Sigmoid colon (tissue), 6 donors: ENCODE measurements at regions not wholly inside any gene's neighbourhood (a gene's known extent, or its start where the extent isn't known, plus 50 kb on each side); places are given as distances from the start of the nearest gene placed in this dataset.
A peak's percentile ranks its signal among the peaks of the same experiment; 100 is the strongest.

Experiments used
- DNase-seq: peaks from one replicate; pipeline ENCODE4 v3.0.0-alpha.2; 2019
- H3K27ac ChIP-seq, 4 donors: fragments of 200-600 bp; sonication (generic); one replicate each; pipeline ENCODE4 v1.5.1; 2016 to 2019; ENCODE audit warnings: mild to moderate bottlenecking in 1 of 4
- H3K27me3 ChIP-seq, 3 donors: fragments of 200-600 bp; sonication (generic); one replicate each; pipeline ENCODE4 v1.5.1; 2019; ENCODE audit warnings: mild to moderate bottlenecking in 1 of 3
- H3K36me3 ChIP-seq, 4 donors: fragments of 200-600 bp; sonication (generic); one replicate each; pipeline ENCODE4 v1.5.1; 2016 to 2019
- H3K4me1 ChIP-seq, 4 donors: fragments of 200-600 bp; sonication (generic); one replicate each; pipeline ENCODE4 v1.5.1; 2017 to 2019
- H3K4me3 ChIP-seq, 4 donors: fragments of 200-600 bp; sonication (generic); one replicate each; pipeline ENCODE4 v1.5.1; 2017 to 2019; ENCODE audit warnings: mild to moderate bottlenecking in 2 of 4, moderate library complexity in 1 of 4
- H3K9me3 ChIP-seq, 4 donors: fragments of 200-600 bp in 3 of 4; sonication (generic) in 3 of 4; one replicate each; pipeline versions ENCODE4 v1.5.1 to v1.6.1; 2013 to 2019
- CTCF ChIP-seq, 4 experiments: fragments of 450-650 bp in 3 of 4; fragments of 200-600 bp in 1 of 4; IDR thresholded peaks; one replicate each; pipeline ENCODE4 v1.5.1; 2016 to 2019; ENCODE audit warnings: antibody characterized with exemption in 4 of 4, mild to moderate bottlenecking in 3 of 4, moderate library complexity in 2 of 4
- EP300 ChIP-seq, 4 donors: sonication (generic); formaldehyde crosslinking; IDR thresholded peaks; one replicate each; pipeline ENCODE4 v1.6.1; 2017; ENCODE audit warnings: antibody characterized with exemption in 4 of 4
- POLR2A ChIP-seq, 2 donors: fragments of 450-650 bp; IDR thresholded peaks; one replicate each; pipeline ENCODE4 v1.6.1; 2016; ENCODE audit warnings: antibody characterized with exemption in 2 of 2, mild to moderate bottlenecking in 2 of 2, moderate library complexity in 2 of 2
- POLR2AphosphoS5 ChIP-seq, 4 donors: sonication (generic); formaldehyde crosslinking; IDR thresholded peaks; one replicate each; pipeline ENCODE4 v1.6.1; 2017; ENCODE audit warnings: antibody characterized with exemption in 4 of 4
- WGBS, 2 donors: extraction: QIAGEN DNeasy Blood & Tissue Kit; methylation state at CpG; one replicate each; pipeline ENCODE4 v1.1.7; 2013; 5-methylcytosine and 5-hydroxymethylcytosine counted together
- intact Hi-C: fragments of 100-400 bp; cut with DNase I; formaldehyde crosslinking; loops from one replicate; pipeline ENCODE4 v1.15.1; 2023
- donor health status: healthy with polysubstance abuse.
- donor health status: healthy.

GRCh38 chr18:24656050-24656449 lies 195.6 kb downstream of the HRH4 start:
- H3K27me3 ChIP-seq: no peaks in the 10 kb centered on the region
- H3K4me3 ChIP-seq: no peak overlapping the region
- intact Hi-C loops: no loop called here

GRCh38 chr18:24656551-24657443 lies 196.4 kb downstream of the HRH4 start:
- intact Hi-C loops: no loop called here
- peak overlapping the region in 1 of 4 donors; percentile 7 for H3K27ac ChIP-seq
- no peak for DNase-seq

More at GRCh38 chr18:24656050-24656449, 195.6 kb downstream of the HRH4 start:
- Histone ChIP-seq H3K4me1 (peaks cover 0 to 6% (median 2%) of the 10 kb centered on the region in 4 donors), H3K36me3 (no peaks in the 10 kb centered on the region), H3K9me3 (peaks cover 0 to 5% (median 0%) of the 10 kb centered on the region in 4 donors), H3K27ac (no peak overlapping the region)
- DNase-seq: no peak
- 56 to 64% methylated on average over 4 of the region's 4 CpGs for WGBS, 2 donors
- TF ChIP-seq POLR2AphosphoS5 (IDR thresholded peaks at IDR 0.05) (no peak), EP300 (IDR thresholded peaks at IDR 0.05) (no peak), POLR2A (IDR thresholded peaks at IDR 0.05) (no peak), CTCF (IDR thresholded peaks at IDR 0.05) (no peak)

DNA sequence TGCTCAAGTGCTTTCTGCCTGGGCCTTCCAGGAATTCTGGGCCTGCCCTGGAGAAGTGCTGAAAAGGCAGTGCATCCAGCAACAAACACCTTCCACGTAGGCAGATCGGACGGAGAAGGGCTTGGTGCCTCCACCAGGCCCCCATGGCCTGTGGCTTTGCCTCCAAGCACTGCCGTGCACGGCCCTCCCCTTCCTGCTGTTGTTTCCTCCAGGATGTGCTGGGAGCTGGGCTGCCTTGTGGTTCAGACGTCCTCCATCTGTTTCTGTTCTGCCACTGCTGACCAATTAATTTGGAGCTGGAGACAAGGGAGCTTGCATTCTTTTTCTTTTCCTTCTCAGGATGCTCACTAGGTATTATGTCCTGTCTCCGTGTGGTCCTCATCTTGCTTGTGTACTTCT lies 197.0 kb downstream of the HRH4 start:
- peaks cover 0 to 6% (median 2%) of the 10 kb centered on the region in 4 donors for H3K4me1 ChIP-seq
- H3K36me3 ChIP-seq: no peaks in the 10 kb centered on the region
- H3K27me3 ChIP-seq: no peaks in the 10 kb centered on the region
- H3K4me3 ChIP-seq: no peak overlapping the region
- H3K27ac ChIP-seq: peak overlapping the region in 1 of 4 donors; percentile 7
- 59 to 79% methylated on average over 7 of the region's 7 CpGs for WGBS, 2 donors
- intact Hi-C loops: no loop called here
- DNase-seq: no peak
- TF ChIP-seq POLR2AphosphoS5 (IDR thresholded peaks at IDR 0.05): no peak
- no peak for TF ChIP-seq EP300 (IDR thresholded peaks at IDR 0.05)
- no peak for TF ChIP-seq CTCF (IDR thresholded peaks at IDR 0.05)
- no peak for TF ChIP-seq POLR2A (IDR thresholded peaks at IDR 0.05)
- no peaks in the 10 kb centered on the region for H3K9me3 ChIP-seq

More at GRCh38 chr18:24656551-24657443, 196.4 kb downstream of the HRH4 start:
- TF ChIP-seq EP300 (IDR thresholded peaks at IDR 0.05) (no peak), POLR2A (IDR thresholded peaks at IDR 0.05) (no peak), CTCF (IDR thresholded peaks at IDR 0.05) (no peak), POLR2AphosphoS5 (IDR thresholded peaks at IDR 0.05) (no peak)
- H3K36me3 ChIP-seq: no peaks in the 10 kb centered on the region
- H3K4me3 ChIP-seq: no peak overlapping the region
- H3K4me1 ChIP-seq: peaks cover 0 to 6% (median 2%) of the 10 kb centered on the region in 4 donors
- 83 to 87% methylated on average over 7 of the region's 7 CpGs for WGBS, 2 donors
- H3K9me3 ChIP-seq: no peaks in the 10 kb centered on the region
- no peaks in the 10 kb centered on the region for H3K27me3 ChIP-seq

GRCh38 chr18:24658302-24658701 lies 197.9 kb downstream of the HRH4 start:
- Histone ChIP-seq H3K9me3 (no peaks in the 10 kb centered on the region), H3K27ac (no peak overlapping the region), H3K27me3 (no peaks in the 10 kb centered on the region), H3K4me1 (peaks cover 0 to 6% (median 2%) of the 10 kb centered on the region in 4 donors), H3K36me3 (no peaks in the 10 kb centered on the region), H3K4me3 (no peak overlapping the region)
- intact Hi-C loops: no loop called here
- no peak for TF ChIP-seq CTCF (IDR thresholded peaks at IDR 0.05)
- no peak for TF ChIP-seq POLR2AphosphoS5 (IDR thresholded peaks at IDR 0.05)
- TF ChIP-seq EP300 (IDR thresholded peaks at IDR 0.05): no peak
- TF ChIP-seq POLR2A (IDR thresholded peaks at IDR 0.05): no peak
- DNase-seq: no peak
- WGBS, 2 donors: 35 to 44% methylated on average over 1 of the region's 1 CpG
